Activated naive CD4-positive, alpha-beta T cell (primary cell): ENCODE measurements at regions not wholly inside any gene's neighbourhood (a gene's known extent, or its start where the extent isn't known, plus 50 kb on each side); places are given as distances from the start of the nearest gene placed in this dataset.
"Not testable (repeated sequence)": the region's sequence is repeated elsewhere in the genome, so short reads cannot be mapped to it uniquely, and the experiment has no call there.

Experiments used
- DNase-seq, 4 experiments: peaks; one replicate each; lab custom pipeline; 2025; lab: John Stamatoyannopoulos, UW

GRCh38 chr13:22897571-22898314 is 283.0 kb upstream of the SGCG start:
- no peak for DNase-seq

- DNase-seq: not testable (repeated sequence)
Measured at GRCh38 chr13:22900416-22900951, 280.3 kb upstream of the SGCG start.

GRCh38 chr13:22903301-22903700 is 277.5 kb upstream of the SGCG start:
- no peak for DNase-seq

- DNase-seq: no peak
Measured at GRCh38 chr13:22903925-22904324, 276.9 kb upstream of the SGCG start.

GRCh38 chr13:22915442-22916082 is 265.2 kb upstream of the SGCG start:
- DNase-seq: no peak

GRCh38 chr13:22916276-22916675 is 264.5 kb upstream of the SGCG start:
- DNase-seq: not testable (repeated sequence)

GRCh38 chr13:22925881-22926747 is 254.7 kb upstream of the SGCG start:
- DNase-seq: no peak

- DNase-seq: no peak
Measured at GRCh38 chr13:22926748-22927400, 253.9 kb upstream of the SGCG start.

GRCh38 chr13:22927845-22928244 is 252.9 kb upstream of the SGCG start:
- DNase-seq: not testable (repeated sequence)

- no peak for DNase-seq
Measured at GRCh38 chr13:22929381-22930126, 251.2 kb upstream of the SGCG start.

GRCh38 chr13:22931576-22931975 is 249.2 kb upstream of the SGCG start:
- DNase-seq: no peak

GRCh38 chr13:22932632-22933412 is 248.0 kb upstream of the SGCG start:
- not testable (repeated sequence) for DNase-seq

- no peak for DNase-seq
Measured at GRCh38 chr13:22933571-22934181, 247.1 kb upstream of the SGCG start.

GRCh38 chr13:22934744-22935523 is 245.8 kb upstream of the SGCG start:
- no peak for DNase-seq

GRCh38 chr13:22936228-22936627 is 244.6 kb upstream of the SGCG start:
- no peak for DNase-seq

- no peak for DNase-seq
Measured at GRCh38 chr13:22937241-22937640, 243.5 kb upstream of the SGCG start.

GRCh38 chr13:22937953-22938352 is 242.8 kb upstream of the SGCG start:
- no peak for DNase-seq

GRCh38 chr13:22938576-22938975 is 242.2 kb upstream of the SGCG start:
- no peak for DNase-seq

- no peak for DNase-seq
Measured at GRCh38 chr13:22939157-22939556, 241.6 kb upstream of the SGCG start.
